Right forelimb (tissue), 1 donor: ENCODE measurements at regions not wholly inside any gene's neighbourhood (a gene's known extent, or its start where the extent isn't known, plus 50 kb on each side); places are given as distances from the start of the nearest gene placed in this dataset.

Source experiments
- DNase-seq: peaks from one replicate; pipeline ENCODE4 v3.0.0-alpha.2; 2018

DNA sequence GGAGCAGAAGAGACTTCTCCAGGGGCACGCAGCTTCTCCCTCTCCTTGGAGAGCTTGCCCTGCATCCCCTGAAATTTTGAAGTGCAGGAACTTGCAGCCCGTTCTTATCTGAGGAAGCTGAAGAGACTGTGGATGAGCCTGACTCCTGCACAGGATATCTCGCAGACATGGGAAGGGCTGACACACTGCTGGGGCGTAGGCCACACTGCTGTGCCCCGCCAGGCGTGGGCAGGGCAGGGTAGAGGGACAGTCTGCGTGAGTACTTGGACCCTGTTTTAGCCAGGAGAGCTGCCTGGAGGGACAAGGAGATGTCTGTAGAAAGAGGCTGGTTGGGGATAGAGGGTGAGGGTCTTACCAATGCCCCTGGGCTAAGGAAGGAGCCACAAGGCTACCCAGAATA lies 353.7 kb upstream of the NBEA start:
- DNase-seq: no peak

DNA sequence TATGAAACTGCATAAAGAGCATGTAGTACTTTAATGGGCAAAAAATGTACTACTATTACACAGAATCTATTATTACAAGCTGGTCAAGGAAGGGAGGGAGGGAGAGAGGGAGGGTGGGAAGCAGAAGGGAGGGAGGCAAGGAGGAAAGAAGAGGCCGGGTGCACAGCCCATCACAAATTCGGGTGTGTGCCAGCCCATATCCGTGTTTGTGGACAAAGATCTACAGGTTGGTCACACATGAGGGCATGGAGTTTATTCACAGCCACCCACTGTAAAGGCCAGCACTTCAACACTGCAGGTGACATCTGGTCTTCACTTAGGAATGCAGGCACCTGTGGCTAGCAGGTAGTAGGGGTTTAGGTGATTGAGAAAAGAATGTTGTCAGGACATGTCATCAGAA lies 352.5 kb upstream of the NBEA start:
- no peak for DNase-seq

- no peak for DNase-seq
Observed at GRCh38 chr13:34591129-34591528, 350.9 kb upstream of the NBEA start.

DNA sequence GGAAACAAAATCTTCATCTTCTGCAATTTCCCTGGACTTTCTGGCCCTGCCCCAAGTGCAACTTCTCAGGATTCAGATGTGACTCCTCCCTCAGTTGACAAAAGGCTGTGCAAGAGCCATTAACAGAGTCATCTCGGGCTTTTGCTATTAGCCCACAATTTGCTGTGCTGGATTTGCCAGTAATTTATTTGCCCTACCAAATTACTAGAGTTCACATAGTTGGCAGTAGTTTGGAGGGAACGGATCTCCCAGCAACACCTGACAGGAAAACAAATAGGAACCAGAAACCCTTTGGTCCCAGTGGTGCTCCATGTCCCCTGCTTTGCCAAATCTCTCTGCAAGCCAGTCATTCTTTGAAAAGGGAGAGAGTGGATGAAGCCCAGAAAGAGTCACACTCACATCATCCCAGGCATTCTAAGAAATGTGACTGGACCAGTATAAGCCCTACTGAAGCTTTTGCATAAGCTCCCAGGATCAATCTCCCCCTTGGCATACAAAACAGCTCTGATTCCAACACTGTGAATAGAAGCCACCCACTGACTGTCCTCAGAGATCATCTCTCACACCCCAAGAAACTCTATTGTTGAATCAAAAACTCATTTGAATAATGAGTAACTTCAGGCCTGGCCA lies 350.1 kb upstream of the NBEA start:
- peak; percentile 50 for DNase-seq

DNA sequence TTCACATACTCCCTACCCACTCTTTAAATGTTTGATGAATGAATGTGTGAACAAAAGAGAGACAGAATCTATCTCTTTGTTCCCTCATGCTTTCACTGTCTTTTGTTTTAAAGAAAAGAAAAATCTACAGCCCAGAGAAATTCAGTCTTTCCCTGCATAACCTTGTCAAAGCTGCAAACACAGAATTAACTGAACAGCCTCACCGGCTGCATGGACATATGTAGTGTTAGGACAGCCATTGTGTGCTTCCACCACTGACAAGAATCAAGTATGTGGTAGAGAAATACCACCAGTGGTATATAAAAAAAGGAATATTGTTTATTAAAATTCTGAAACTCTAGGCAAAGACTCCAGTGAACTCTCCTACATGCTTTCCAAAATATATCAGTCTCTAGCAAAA lies 348.4 kb upstream of the NBEA start:
- DNase-seq: no peak

- DNase-seq: no peak
Observed at GRCh38 chr13:34594507-34594906, 347.6 kb upstream of the NBEA start.

- DNase-seq: no peak
Observed at GRCh38 chr13:34608331-34608730, 333.7 kb upstream of the NBEA start.

- no peak for DNase-seq
Observed at GRCh38 chr13:34611671-34612070, 330.4 kb upstream of the NBEA start.

DNA sequence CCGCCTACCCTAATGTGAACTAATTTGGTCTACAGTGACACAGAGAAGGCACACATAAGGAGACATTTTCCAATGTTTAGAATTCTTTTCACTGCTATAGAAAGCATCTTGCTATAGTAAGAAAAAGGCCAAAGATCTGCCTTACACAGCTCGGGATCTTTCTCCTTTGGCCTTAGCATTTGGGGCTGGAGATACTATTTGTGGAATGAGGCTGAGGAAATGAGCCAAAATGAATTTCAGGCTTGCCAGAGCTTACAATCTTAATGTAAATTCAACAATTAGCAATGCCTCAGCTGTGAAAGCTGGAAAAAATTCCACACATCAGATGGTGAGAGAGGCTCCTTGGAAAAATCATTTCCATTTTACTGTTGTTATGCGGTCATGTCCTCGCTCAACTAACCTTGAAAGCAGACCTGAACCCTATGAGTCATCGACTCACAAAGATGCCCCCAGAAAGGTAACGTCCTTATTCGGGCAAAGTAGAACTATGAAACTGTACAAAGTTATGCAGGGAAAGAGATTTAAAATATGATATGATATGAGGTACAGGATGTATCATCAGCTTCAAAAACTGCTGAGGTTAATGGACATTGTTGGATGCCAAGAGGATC lies 324.5 kb upstream of the NBEA start:
- no peak for DNase-seq

DNA sequence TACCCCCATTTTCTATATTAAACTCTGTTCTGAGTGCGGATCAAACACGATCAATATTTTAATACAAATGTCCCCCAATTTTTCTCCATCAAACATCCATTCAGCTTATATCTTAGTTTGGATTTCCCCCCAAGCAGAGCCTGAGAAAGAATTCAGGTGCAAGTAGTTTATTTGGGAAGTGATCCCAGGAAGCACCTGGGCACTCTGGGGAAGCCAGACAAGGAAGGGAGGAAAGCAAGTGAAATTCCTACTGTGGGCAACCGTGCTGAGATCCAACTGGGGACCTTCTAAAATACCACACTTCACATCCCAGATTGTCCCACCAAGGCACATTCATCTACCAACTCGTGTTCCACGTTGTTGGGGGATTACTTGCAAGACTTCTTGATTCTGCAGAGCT lies 323.4 kb upstream of the NBEA start:
- no peak for DNase-seq

DNA sequence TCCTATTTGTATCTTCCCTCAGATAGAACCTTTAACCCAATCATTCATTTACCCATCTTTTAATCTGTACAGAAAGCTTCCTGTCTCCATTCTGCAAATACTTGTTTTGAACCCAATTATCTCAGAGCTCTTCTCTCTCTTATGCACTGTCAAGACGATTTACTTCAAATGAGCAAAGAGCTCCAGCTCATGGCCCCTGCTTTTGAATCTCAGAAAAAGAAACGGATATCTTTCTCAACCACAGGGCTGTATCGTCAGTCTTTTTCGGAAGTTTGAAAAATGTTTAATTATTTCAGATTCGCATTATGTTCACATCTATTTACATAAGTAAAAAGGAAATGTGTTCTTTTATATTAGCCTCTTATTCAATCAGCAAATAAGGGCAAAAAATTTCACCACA lies 322.7 kb upstream of the NBEA start:
- DNase-seq: no peak

- no peak for DNase-seq
Observed at GRCh38 chr13:34620074-34620850, 321.8 kb upstream of the NBEA start.

- DNase-seq: no peak
Observed at GRCh38 chr13:34620862-34621261, 321.2 kb upstream of the NBEA start.

DNA sequence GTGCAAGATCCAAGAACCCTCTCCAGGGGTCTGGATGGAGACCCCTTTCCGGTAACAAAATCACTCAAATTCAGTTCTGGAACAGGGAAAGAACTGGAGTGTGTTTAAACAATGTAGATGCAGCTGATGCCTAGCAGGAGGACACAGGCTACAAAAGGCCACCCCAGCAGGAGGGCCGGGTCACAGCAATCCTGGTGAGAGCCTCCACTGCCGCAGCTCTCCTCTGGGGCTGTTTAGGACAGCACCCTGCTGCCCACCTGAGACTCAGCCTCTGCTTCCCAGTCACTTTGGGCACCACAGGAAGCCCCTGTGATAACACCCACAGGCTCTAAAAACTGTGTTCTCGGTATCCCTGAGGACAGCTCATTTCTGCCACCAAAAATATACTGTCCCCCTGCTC lies 318.7 kb upstream of the NBEA start:
- no peak for DNase-seq

DNA sequence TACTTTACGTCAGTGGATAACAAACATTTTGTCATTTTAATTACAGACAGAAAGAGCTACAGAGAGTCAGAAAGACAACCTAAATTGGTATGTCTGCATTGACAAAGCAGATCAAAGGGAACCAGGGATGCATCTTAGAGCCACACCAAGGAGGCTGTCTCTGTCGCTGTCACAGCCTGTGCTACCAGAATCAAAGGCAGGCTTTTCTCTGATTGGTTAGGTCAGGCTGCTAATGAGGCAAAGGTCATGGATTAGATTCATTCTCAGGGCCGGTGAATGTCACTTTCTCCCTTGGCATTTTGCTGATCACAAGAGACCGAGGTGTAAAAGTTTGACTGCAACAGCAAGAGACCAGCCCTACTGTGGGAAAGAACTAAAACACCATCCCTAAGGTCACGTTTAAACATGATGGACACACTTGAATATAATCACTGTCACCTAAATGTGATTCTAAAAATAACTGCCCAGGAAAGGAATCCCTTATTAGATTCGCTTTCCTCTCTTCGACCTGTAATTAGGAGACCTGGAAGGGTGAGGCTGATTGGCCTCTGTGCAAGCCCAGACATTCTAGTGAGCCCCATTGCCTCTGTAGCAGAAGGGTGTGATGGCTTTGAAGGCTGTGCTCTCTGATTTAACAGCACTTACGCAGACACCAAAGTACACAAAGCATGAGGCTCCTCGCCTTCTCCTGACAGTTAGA lies 314.4 kb upstream of the NBEA start:
- DNase-seq: no peak

GRCh38 chr13:34628209-34628682 lies 313.8 kb upstream of the NBEA start:
- DNase-seq: no peak

DNA sequence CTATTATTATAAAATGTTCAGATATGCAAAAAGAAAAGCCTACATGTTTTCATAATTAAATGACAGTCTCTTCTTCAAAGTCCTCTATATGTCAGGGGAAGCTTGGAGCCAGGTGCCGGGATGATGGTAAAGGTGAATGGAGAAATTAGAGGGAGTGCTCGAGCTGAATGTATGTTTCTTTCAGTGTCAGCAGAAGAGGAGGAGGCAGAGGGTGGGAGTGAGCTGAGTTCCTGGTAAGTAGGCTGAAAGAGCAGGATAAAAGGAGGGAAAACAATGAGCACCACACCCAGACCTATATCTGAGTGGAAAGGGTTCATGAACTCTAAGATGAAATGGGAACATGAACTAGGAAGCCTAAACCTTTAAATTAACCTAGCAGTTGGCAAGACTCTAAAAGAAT lies 307.6 kb upstream of the NBEA start:
- DNase-seq: no peak

DNA sequence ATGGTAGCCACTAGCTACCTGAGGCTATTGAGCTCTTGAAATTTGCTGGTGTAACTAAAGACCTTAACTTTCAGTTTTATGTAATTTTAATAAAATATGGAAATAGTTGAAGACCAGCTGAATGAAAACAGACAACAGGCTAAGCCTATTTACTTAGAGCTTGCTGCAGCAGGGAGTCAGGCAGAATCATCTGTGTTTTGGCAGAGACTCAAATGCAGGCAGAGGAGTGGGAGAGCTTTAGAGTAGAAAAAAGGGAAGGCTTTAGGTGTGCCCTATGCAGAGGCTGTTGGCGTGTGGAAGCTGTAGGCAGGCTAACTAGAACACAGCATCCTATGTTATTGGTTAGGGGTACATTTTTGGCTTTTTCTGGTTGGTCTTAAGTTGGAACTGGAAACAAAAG lies 304.9 kb upstream of the NBEA start:
- no peak for DNase-seq

DNA sequence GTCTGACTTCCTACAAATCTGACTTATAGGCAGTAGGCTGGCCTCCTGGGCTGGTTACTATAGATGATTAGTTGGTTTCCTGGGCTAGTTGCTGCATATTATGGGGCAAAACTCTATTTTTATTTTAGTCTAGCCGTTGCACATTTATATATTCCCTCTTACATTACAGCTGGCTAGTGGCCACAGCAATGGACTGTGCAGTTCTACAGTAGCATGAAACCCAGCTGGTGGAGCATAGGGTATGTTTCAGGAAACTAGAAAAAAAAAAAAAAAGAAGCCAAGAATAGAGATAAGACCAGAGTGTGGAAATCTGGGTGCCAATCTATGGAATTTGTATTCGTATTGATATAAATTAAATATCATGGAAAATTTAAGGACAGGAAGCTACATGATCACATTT lies 304.4 kb upstream of the NBEA start:
- DNase-seq: no peak

DNA sequence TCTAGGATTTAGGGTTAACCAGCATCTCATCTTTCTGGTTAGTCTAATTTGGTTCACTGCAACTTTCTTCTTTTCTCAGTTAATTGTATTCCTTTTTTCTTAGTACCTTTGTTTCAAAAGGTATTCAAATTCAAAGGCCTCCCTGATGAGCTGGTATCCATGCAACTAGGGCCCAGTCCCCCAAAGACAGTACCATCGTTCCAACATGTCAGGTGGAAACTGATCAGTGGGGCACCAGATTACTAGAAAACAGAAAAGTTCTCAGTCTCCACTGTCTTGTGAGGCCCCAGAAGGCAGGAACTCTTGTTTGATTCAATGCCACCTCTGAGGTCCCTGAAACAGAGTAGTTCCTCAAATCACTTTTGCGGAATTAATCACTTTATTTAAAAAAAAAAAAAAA lies 303.2 kb upstream of the NBEA start:
- no peak for DNase-seq

GRCh38 chr13:34640179-34640992 lies 301.7 kb upstream of the NBEA start:
- DNase-seq: no peak

GRCh38 chr13:34640993-34641330 lies 301.1 kb upstream of the NBEA start:
- DNase-seq: no peak
